LNCAP (cell line): ENCODE measurements at regions not wholly inside any gene's neighbourhood (a gene's known extent, or its start where the extent isn't known, plus 50 kb on each side); places are given as distances from the start of the nearest gene placed in this dataset.

Experiments used
- CTCF ChIP-seq: fragments of 450-650 bp; IDR thresholded peaks from 2 replicates; pipeline ENCODE4 v1.5.1; 2017; ENCODE audit warnings: mild to moderate bottlenecking

GRCh38 chr3:168803536-168803935 lies 707.8 kb upstream of the GOLIM4 start:
- TF ChIP-seq CTCF: no peak

- TF ChIP-seq CTCF: no peak
Measured at GRCh38 chr3:168802766-168803165, 707.0 kb upstream of the GOLIM4 start.

- TF ChIP-seq CTCF: no peak
Measured at GRCh38 chr3:168801794-168802193, 706.1 kb upstream of the GOLIM4 start.

- TF ChIP-seq CTCF: no peak
Measured at GRCh38 chr3:168796339-168796738, 700.6 kb upstream of the GOLIM4 start.

- no peak for TF ChIP-seq CTCF
Measured at GRCh38 chr3:168794427-168794826, 698.7 kb upstream of the GOLIM4 start.

GRCh38 chr3:168782193-168782592 lies 686.5 kb upstream of the GOLIM4 start:
- TF ChIP-seq CTCF: no peak

GRCh38 chr3:168753724-168754123 lies 658.0 kb upstream of the GOLIM4 start:
- TF ChIP-seq CTCF: no peak

- no peak for TF ChIP-seq CTCF
Measured at GRCh38 chr3:168752339-168752738, 656.6 kb upstream of the GOLIM4 start.
